ENCODE measurements at regions not wholly inside any gene's neighbourhood (a gene's known extent, or its start where the extent isn't known, plus 50 kb on each side); places are given as distances from the start of the nearest gene placed in this dataset.

GRCh38 chr1:99082366-99082765 lies 77.7 kb upstream of the PLPPR5 start:
- TF ChIP-seq CTCF (optimal IDR thresholded peaks at IDR 0.05 in 1 of 3, IDR thresholded peaks at IDR 0.05 in 1 of 3, conservative IDR thresholded peaks at IDR 0.05 in 1 of 3; ENCODE audit: extremely low read depth in 1 of 3, insufficient read depth in 2 of 3, low read length in 3 of 3) (no peak), EZH2 (IDR thresholded peaks at IDR 0.05; ENCODE audit: low read length) (no peak)
